B cell (primary cell): ENCODE measurements at regions not wholly inside any gene's neighbourhood (a gene's known extent, or its start where the extent isn't known, plus 50 kb on each side); places are given as distances from the start of the nearest gene placed in this dataset.
"Not testable (repeated sequence)": the region's sequence is repeated elsewhere in the genome, so short reads cannot be mapped to it uniquely, and the experiment has no call there.

ENCODE experiments used
- ATAC-seq: fragments of 200-7000 bp; cut with Tn5 transposase; one replicate; pipeline ENCODE4 v1.10.0; 2021; ENCODE audit warnings: low read depth, mild to moderate bottlenecking, moderate number of reproducible peaks, moderate library complexity
- CTCF ChIA-PET: fragments of 350-600 bp; sonication (Branson Sonifier 250); formaldehyde crosslinking; loops from one replicate; lab custom pipeline; 2021; ENCODE audit warnings: antibody characterized with exemption, inconsistent platforms; lab: Charles Lee
- POLR2A ChIA-PET: fragments of 350-600 bp; sonication (Branson Sonifier 250); formaldehyde crosslinking; loops from one replicate; lab custom pipeline; 2021; ENCODE audit warnings: antibody characterized with exemption; lab: Charles Lee
- DNase-seq: peaks from one replicate; pipeline ENCODE4 v3.0.0; 2013
- H2AFZ ChIP-seq: 2 replicates; pipeline ENCODE4 v1.6.1; 2012; ENCODE audit warnings: mild to moderate bottlenecking, low read depth, low read length; ENCODE audit not compliant: insufficient read depth, poor library complexity, severe bottlenecking
- H3K27ac ChIP-seq, 2 donors: 1 replicate in 1 of 2; 2 replicates in 1 of 2; pipeline ENCODE4 v1.5.1; 2012 to 2013; ENCODE audit warnings: low read length in 2 of 2, mild to moderate bottlenecking in 2 of 2, moderate library complexity in 1 of 2
- H3K27me3 ChIP-seq, 4 experiments: fragments of 200-600 bp in 1 of 4; sonication (generic) in 1 of 4; replicated peaks in 1 of 4; 1 replicate in 2 of 4; 2 replicates in 2 of 4; pipeline versions ENCODE4 v1.6.1 to v1.7.0; 2013 to 2016; ENCODE audit warnings: low read length in 3 of 4, mild to moderate bottlenecking in 2 of 4, mixed read lengths in 1 of 4, moderate library complexity in 1 of 4; ENCODE audit not compliant: insufficient read depth in 4 of 4, control insufficient read depth in 3 of 4; ENCODE audit errors: control extremely low read depth in 1 of 4
- H3K36me3 ChIP-seq, 2 experiments: replicated peaks in 1 of 2; 1 replicate in 1 of 2; 2 replicates in 1 of 2; pipeline versions ENCODE4 v1.6.1 to v1.7.1; 2013; ENCODE audit warnings: low read length in 1 of 2; ENCODE audit not compliant: insufficient read depth in 2 of 2, control insufficient read depth in 1 of 2; ENCODE audit errors: control extremely low read depth in 1 of 2, extremely low read depth in 1 of 2
- H3K4me1 ChIP-seq, 2 donors: fragments of 200-600 bp in 1 of 2; sonication (generic) in 1 of 2; 1 replicate in 1 of 2; 2 replicates in 1 of 2; pipeline versions ENCODE4 v1.5.1 to v1.6.1; 2013 to 2017; ENCODE audit warnings: low read length in 2 of 2; ENCODE audit not compliant: control insufficient read depth in 2 of 2, insufficient read depth in 2 of 2
- H3K4me2 ChIP-seq: replicated peaks from 2 replicates; pipeline ENCODE3; 2012; ENCODE audit warnings: mild to moderate bottlenecking, low read depth, low read length; ENCODE audit not compliant: poor library complexity, severe bottlenecking
- H3K4me3 ChIP-seq, 5 experiments: fragments of 200-600 bp in 1 of 5; sonication (generic) in 1 of 5; 1 replicate in 3 of 5; 2 replicates in 2 of 5; pipeline versions ENCODE4 v1.5.1 to v1.7.0; 2011 to 2016; ENCODE audit warnings: low read length in 4 of 5, mild to moderate bottlenecking in 4 of 5, low read depth in 2 of 5, control low read depth in 1 of 5, moderate library complexity in 1 of 5; ENCODE audit not compliant: insufficient read depth in 1 of 5; ENCODE audit errors: control extremely low read depth in 1 of 5, extremely low read depth in 1 of 5
- H3K79me2 ChIP-seq: fragments of 200-600 bp; sonication (generic); one replicate; pipeline ENCODE4 v1.6.0; 2016; ENCODE audit warnings: low read length; ENCODE audit not compliant: control insufficient read depth, insufficient read depth
- H3K9ac ChIP-seq: fragments of 200-600 bp; sonication (generic); 2 replicates; pipeline ENCODE4 v1.6.1; 2017; ENCODE audit warnings: mild to moderate bottlenecking, low read length, moderate library complexity
- H3K9me3 ChIP-seq, 3 donors: one replicate each; pipeline versions ENCODE4 v1.6.1 to v1.7.1; 2013; ENCODE audit warnings: low read length in 2 of 3; ENCODE audit not compliant: control insufficient read depth in 2 of 3, insufficient read depth in 1 of 3; ENCODE audit errors: control extremely low read depth in 1 of 3
- H4K20me1 ChIP-seq: 2 replicates; pipeline ENCODE4 v1.6.0; 2012; ENCODE audit warnings: mild to moderate bottlenecking, low read length; ENCODE audit not compliant: insufficient read depth, control insufficient read depth, poor library complexity, severe bottlenecking
- H3K27ac Mint-ChIP-seq: one replicate; pipeline ENCODE4 v1.8.0; 2021; ENCODE audit warnings: mixed read lengths
- H3K27me3 Mint-ChIP-seq: one replicate; pipeline ENCODE4 v1.8.0; 2021; ENCODE audit warnings: mixed read lengths
- H3K4me1 Mint-ChIP-seq: one replicate; pipeline ENCODE4 v1.8.0; 2021; ENCODE audit warnings: mixed read lengths
- H3K4me3 Mint-ChIP-seq: one replicate; pipeline ENCODE4 v1.8.0; 2021; ENCODE audit warnings: mixed read lengths
- H3K9me3 Mint-ChIP-seq: one replicate; pipeline ENCODE4 v1.8.0; 2022; ENCODE audit warnings: mixed read lengths; ENCODE audit not compliant: insufficient read depth
- CTCF ChIP-seq: fragments of 200-600 bp; IDR thresholded peaks from one replicate; pipeline ENCODE4 v1.8.0; 2022; ENCODE audit warnings: antibody characterized with exemption, mild to moderate bottlenecking
- EZH2 ChIP-seq: IDR thresholded peaks from 2 replicates; pipeline ENCODE4 v1.6.1; 2012; ENCODE audit warnings: borderline replicate concordance, low read depth, mild to moderate bottlenecking, moderate library complexity, low read length; ENCODE audit not compliant: insufficient read depth, poor library complexity, severe bottlenecking
- WGBS: methylation state at CpG from one replicate; pipeline ENCODE4 v1.1.5; 2013; ENCODE audit warnings: missing lambda C conversion rate; ENCODE audit not compliant: insufficient coverage; 5-methylcytosine and 5-hydroxymethylcytosine counted together
- intact Hi-C: fragments of 100-400 bp; cut with micrococcal nuclease; formaldehyde crosslinking; loops from one replicate; pipeline ENCODE4 v1.10.0; 2022

GRCh38 chr13:66152596-66152995, 1077.5 kb downstream of the PCDH9 start:
- TF ChIP-seq CTCF = no peak
- TF ChIP-seq EZH2 = no peak
- POLR2A ChIA-PET = no interaction called here

GRCh38 chr13:66144357-66144756, 1085.8 kb downstream of the PCDH9 start:
- H3K4me3 ChIP-seq, H4K20me1 ChIP-seq, H3K79me2 ChIP-seq, H3K27me3 Mint-ChIP-seq, H3K27ac Mint-ChIP-seq, H3K27me3 ChIP-seq, DNase-seq, CTCF ChIA-PET, H3K9ac ChIP-seq, POLR2A ChIA-PET, ATAC-seq, H3K9me3 ChIP-seq, H3K36me3 ChIP-seq, H3K9me3 Mint-ChIP-seq, H2AFZ ChIP-seq, H3K4me3 Mint-ChIP-seq, H3K4me2 ChIP-seq, intact Hi-C loops, H3K27ac ChIP-seq: not testable (repeated sequence)
- H3K4me1 ChIP-seq = peaks cover 16 to 17% of the 10 kb centered on the region in 2 donors
- 100% methylated on average over 8 of the region's 11 CpGs for WGBS
- peaks cover 11% of the 10 kb centered on the region for H3K4me1 Mint-ChIP-seq

More at GRCh38 chr13:66152596-66152995, 1077.5 kb downstream of the PCDH9 start:
- H3K36me3 ChIP-seq = no peaks in the 10 kb centered on the region
- CTCF ChIA-PET = no interaction called here
- ATAC-seq (no peak), DNase-seq (no peak)
- H2AFZ ChIP-seq = no peak overlapping the region
- intact Hi-C loops = no loop called here
- H3K27ac Mint-ChIP-seq = no peak overlapping the region
- H3K79me2 ChIP-seq = no peaks in the 10 kb centered on the region
- H3K4me3 Mint-ChIP-seq = no peak overlapping the region
- no peak overlapping the region for H3K4me3 ChIP-seq
- H3K9me3 ChIP-seq = no peaks in the 10 kb centered on the region
- H3K27me3 Mint-ChIP-seq = no peaks in the 10 kb centered on the region
- no peak overlapping the region for H3K9ac ChIP-seq
- no peak overlapping the region for H3K27ac ChIP-seq
- no peaks in the 10 kb centered on the region for H3K4me1 ChIP-seq
- no peaks in the 10 kb centered on the region for H4K20me1 ChIP-seq
- H3K27me3 ChIP-seq = no peaks in the 10 kb centered on the region
- H3K4me2 ChIP-seq = no peak overlapping the region
- H3K9me3 Mint-ChIP-seq = no peaks in the 10 kb centered on the region
- no peaks in the 10 kb centered on the region for H3K4me1 Mint-ChIP-seq
